CD4-positive, CD25-positive, alpha-beta regulatory T cell (primary cell): ENCODE measurements at regions not wholly inside any gene's neighbourhood (a gene's known extent, or its start where the extent isn't known, plus 50 kb on each side); places are given as distances from the start of the nearest gene placed in this dataset.

ENCODE experiments used
- ATAC-seq, 2 donors: fragments of 150-1000 bp; cut with Tn5 transposase; one replicate each; pipeline ENCODE4 v1.10.0; 2021; ENCODE audit warnings: low read depth in 2 of 2, moderate number of reproducible peaks in 2 of 2, moderate library complexity in 1 of 2
- DNase-seq, 3 donors: peaks; one replicate each; pipeline versions ENCODE4 v3.0.0 to v3.0.0-alpha.2; 2012 to 2022; ENCODE audit warnings: mixed read lengths in 1 of 3
- H3K27ac ChIP-seq: one replicate; pipeline ENCODE4 v1.7.0; 2013; ENCODE audit warnings: mild to moderate bottlenecking, low read length; ENCODE audit not compliant: insufficient read depth, poor library complexity, severe bottlenecking
- H3K27me3 ChIP-seq: one replicate; pipeline ENCODE4 v1.7.0; 2013; ENCODE audit warnings: low read length; ENCODE audit not compliant: control insufficient read depth, insufficient read depth
- H3K36me3 ChIP-seq: one replicate; pipeline ENCODE4 v1.7.0; 2013; ENCODE audit warnings: mild to moderate bottlenecking, low read length, moderate library complexity; ENCODE audit not compliant: control insufficient read depth, insufficient read depth
- H3K4me1 ChIP-seq: 2 replicates; pipeline ENCODE4 v1.7.0; 2013; ENCODE audit warnings: mild to moderate bottlenecking, low read length; ENCODE audit not compliant: insufficient read depth, control insufficient read depth, poor library complexity, severe bottlenecking
- H3K4me3 ChIP-seq: one replicate; pipeline ENCODE4 v1.7.0; 2013; ENCODE audit warnings: low read depth, mild to moderate bottlenecking, low read length, moderate library complexity
- H3K9me3 ChIP-seq, 2 experiments: 1 replicate in 1 of 2; 2 replicates in 1 of 2; pipeline ENCODE4 v1.7.0; 2013; ENCODE audit warnings: low read length in 2 of 2, mild to moderate bottlenecking in 1 of 2, moderate library complexity in 1 of 2; ENCODE audit not compliant: control insufficient read depth in 2 of 2
- H3K27ac Mint-ChIP-seq, 3 donors: one replicate each; pipeline ENCODE4 v1.8.0; 2020 to 2022; ENCODE audit warnings: mild to moderate bottlenecking in 3 of 3, mixed read lengths in 3 of 3, moderate library complexity in 2 of 3
- H3K27me3 Mint-ChIP-seq: one replicate; pipeline ENCODE4 v1.8.0; 2022; ENCODE audit warnings: mild to moderate bottlenecking, mixed read lengths
- H3K36me3 Mint-ChIP-seq: one replicate; pipeline ENCODE4 v1.8.0; 2020; ENCODE audit warnings: mixed read lengths
- H3K4me1 Mint-ChIP-seq, 4 donors: one replicate each; pipeline ENCODE4 v1.8.0; 2020 to 2022; ENCODE audit warnings: mixed read lengths in 4 of 4, mild to moderate bottlenecking in 1 of 4
- H3K4me3 Mint-ChIP-seq, 4 donors: one replicate each; pipeline ENCODE4 v1.8.0; 2020 to 2022; ENCODE audit warnings: mild to moderate bottlenecking in 4 of 4, mixed read lengths in 4 of 4, moderate library complexity in 3 of 4
- H3K9me3 Mint-ChIP-seq, 7 donors: one replicate each; pipeline ENCODE4 v1.8.0; 2020 to 2022; ENCODE audit warnings: mixed read lengths in 7 of 7, mild to moderate bottlenecking in 3 of 7, moderate library complexity in 2 of 7

DNA sequence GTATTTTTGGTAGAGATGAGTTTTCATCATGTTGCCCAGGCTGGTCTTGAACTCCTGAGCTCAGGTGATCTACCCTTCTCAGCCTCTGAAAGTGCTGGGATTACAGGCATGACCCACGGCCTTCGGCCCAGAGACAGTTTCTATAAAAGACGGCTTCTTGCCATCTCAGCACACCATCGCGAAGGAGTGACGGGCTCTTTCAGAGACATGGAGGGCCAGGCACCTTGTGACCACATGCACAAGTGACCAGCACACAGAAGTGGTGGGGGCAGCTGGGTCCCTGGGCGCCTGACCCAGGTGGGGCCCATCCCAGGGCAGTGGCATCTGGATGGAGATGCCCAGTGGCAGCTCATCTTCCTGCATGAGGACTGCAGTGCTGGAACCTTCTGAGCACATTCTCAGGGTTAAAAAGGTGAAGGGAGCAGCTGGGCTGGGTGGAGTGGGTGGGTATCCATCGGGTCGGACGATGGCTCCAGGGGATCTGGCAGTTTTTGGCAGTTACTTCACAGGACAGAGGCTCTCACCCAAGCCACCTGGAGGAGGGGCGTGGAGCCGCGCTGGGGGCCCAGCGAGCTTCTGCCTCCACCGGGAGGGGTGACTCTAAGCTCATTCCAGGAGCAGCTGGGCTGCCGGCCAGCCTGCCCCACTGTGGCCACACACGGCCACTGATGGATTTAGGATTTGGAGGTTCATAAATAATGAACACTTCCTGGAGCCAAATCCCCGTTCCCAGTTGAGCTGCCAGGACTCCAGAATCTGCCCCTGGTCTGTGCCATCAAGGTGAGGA is 373.0 kb downstream of the CTTN start:
- H3K27ac ChIP-seq: no peak overlapping the region
- peaks cover 0 to 10% (median 3%) of the 10 kb centered on the region in 7 donors for H3K9me3 Mint-ChIP-seq
- ATAC-seq: no peak
- H3K4me3 Mint-ChIP-seq: no peak overlapping the region
- no peak for DNase-seq
- no peaks in the 10 kb centered on the region for H3K9me3 ChIP-seq
- no peak overlapping the region for H3K27ac Mint-ChIP-seq
- no peaks in the 10 kb centered on the region for H3K36me3 Mint-ChIP-seq
- no peaks in the 10 kb centered on the region for H3K27me3 ChIP-seq
- H3K4me1 Mint-ChIP-seq: no peaks in the 10 kb centered on the region
- H3K4me3 ChIP-seq: no peak overlapping the region
- H3K27me3 Mint-ChIP-seq: no peaks in the 10 kb centered on the region
- H3K36me3 ChIP-seq: no peaks in the 10 kb centered on the region
- H3K4me1 ChIP-seq: no peaks in the 10 kb centered on the region

DNA sequence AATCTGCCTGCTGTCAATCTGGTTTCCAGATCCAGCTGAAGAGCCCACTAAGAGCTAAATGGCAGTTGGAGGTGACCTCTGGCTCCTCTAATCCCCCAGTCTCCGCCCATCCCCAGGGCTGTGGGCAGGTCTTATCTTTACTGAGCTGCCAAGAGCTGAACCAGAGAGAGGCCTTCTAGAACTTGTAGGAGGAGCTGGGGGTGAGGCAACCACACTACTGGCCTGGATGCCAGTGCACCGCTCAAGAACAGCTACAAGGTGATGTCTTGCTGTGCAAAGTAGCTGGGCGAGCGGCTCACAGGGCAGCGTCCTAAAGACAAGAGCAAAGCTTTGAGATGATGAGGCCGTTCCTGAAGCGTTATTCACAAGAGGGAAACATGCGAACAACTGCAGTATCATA is 374.6 kb downstream of the CTTN start:
- Mint-ChIP-seq H3K27ac (no peak overlapping the region), H3K4me1 (no peaks in the 10 kb centered on the region), H3K27me3 (no peaks in the 10 kb centered on the region), H3K9me3 (peaks cover 0 to 10% (median 2%) of the 10 kb centered on the region in 7 donors), H3K4me3 (no peak overlapping the region), H3K36me3 (no peaks in the 10 kb centered on the region)
- Histone ChIP-seq H3K9me3 (no peaks in the 10 kb centered on the region), H3K4me3 (no peak overlapping the region), H3K27ac (no peak overlapping the region), H3K27me3 (no peaks in the 10 kb centered on the region), H3K36me3 (no peaks in the 10 kb centered on the region), H3K4me1 (no peaks in the 10 kb centered on the region)
- DNase-seq: no peak
- ATAC-seq: no peak

- peaks cover 0 to 10% (median 2%) of the 10 kb centered on the region in 7 donors for H3K9me3 Mint-ChIP-seq
- no peak overlapping the region for H3K4me3 Mint-ChIP-seq
- Histone ChIP-seq H3K27me3 (no peaks in the 10 kb centered on the region), H3K36me3 (no peaks in the 10 kb centered on the region), H3K27ac (no peak overlapping the region), H3K9me3 (no peaks in the 10 kb centered on the region), H3K4me3 (no peak overlapping the region), H3K4me1 (no peaks in the 10 kb centered on the region)
- H3K36me3 Mint-ChIP-seq: no peaks in the 10 kb centered on the region
- no peaks in the 10 kb centered on the region for H3K4me1 Mint-ChIP-seq
- no peak overlapping the region for H3K27ac Mint-ChIP-seq
- DNase-seq: no peak
- ATAC-seq: no peak
- H3K27me3 Mint-ChIP-seq: no peaks in the 10 kb centered on the region
Measured at GRCh38 chr11:70775386-70776075, 377.2 kb downstream of the CTTN start.

DNA sequence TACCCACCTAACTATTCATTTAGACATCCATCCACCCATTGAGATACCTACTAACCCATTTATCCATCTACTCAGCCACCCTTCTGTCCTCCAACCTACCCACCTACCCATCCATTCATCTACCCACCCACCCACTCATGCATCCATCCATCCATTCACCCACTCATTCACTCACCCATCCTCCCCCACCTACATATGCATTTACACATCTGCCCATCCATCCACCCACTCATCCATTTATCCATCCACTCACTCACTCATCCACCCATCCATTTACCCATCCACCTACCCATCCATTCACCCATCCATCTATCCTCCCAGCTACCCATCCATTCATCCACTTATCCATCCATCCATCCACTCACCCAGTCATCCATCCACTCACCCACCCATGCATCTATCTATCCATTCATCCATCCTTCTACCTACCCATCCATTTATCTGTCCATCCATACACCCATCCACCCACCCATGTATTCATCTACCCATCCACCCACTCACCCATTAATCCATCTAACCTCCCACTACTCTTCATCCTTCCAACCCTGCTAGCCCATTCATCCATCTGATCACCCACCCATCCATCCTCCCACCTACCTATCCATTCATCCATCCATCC is 378.7 kb downstream of the CTTN start:
- no peak overlapping the region for H3K4me3 Mint-ChIP-seq
- H3K9me3 ChIP-seq: no peaks in the 10 kb centered on the region

DNA sequence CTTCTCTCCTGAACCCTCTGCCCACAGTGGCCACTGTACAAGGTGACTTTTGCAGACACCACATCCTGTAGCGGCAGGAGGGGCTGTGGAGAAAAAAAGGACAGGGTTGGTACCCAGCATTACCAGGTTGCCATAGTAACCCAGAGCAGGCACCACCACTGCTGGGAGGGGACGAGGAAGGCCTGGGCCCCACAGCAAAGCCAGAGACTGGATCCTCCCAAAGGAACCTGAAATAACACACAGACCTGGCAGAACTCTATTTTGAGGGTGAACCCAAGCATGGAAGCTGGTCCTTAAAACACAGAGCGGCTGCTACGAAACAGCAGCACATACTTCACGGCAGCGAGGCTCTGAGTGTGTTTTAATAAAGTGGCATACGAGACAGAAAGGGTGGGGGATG is 380.6 kb downstream of the CTTN start:
- Mint-ChIP-seq H3K27ac (no peak overlapping the region), H3K9me3 (peaks cover 0 to 3% (median 1%) of the 10 kb centered on the region in 7 donors), H3K4me3 (no peak overlapping the region), H3K4me1 (no peaks in the 10 kb centered on the region), H3K27me3 (no peaks in the 10 kb centered on the region), H3K36me3 (no peaks in the 10 kb centered on the region)
- Histone ChIP-seq H3K9me3 (no peaks in the 10 kb centered on the region), H3K27ac (no peak overlapping the region), H3K27me3 (no peaks in the 10 kb centered on the region), H3K4me3 (no peak overlapping the region), H3K4me1 (no peaks in the 10 kb centered on the region), H3K36me3 (no peaks in the 10 kb centered on the region)
- DNase-seq (no peak), ATAC-seq (no peak)

More for the DNA sequence above, 378.7 kb downstream of the CTTN start:
- no peaks in the 10 kb centered on the region for H3K36me3 ChIP-seq
- DNase-seq (no peak), ATAC-seq (no peak)
- no peaks in the 10 kb centered on the region for H3K4me1 Mint-ChIP-seq
- H3K27me3 Mint-ChIP-seq: no peaks in the 10 kb centered on the region
- H3K36me3 Mint-ChIP-seq: no peaks in the 10 kb centered on the region
- H3K9me3 Mint-ChIP-seq: peaks cover 0 to 10% (median 2%) of the 10 kb centered on the region in 7 donors
- H3K27me3 ChIP-seq: no peaks in the 10 kb centered on the region
- no peak overlapping the region for H3K4me3 ChIP-seq
- no peaks in the 10 kb centered on the region for H3K4me1 ChIP-seq
- no peak overlapping the region for H3K27ac ChIP-seq
- H3K27ac Mint-ChIP-seq: no peak overlapping the region

DNA sequence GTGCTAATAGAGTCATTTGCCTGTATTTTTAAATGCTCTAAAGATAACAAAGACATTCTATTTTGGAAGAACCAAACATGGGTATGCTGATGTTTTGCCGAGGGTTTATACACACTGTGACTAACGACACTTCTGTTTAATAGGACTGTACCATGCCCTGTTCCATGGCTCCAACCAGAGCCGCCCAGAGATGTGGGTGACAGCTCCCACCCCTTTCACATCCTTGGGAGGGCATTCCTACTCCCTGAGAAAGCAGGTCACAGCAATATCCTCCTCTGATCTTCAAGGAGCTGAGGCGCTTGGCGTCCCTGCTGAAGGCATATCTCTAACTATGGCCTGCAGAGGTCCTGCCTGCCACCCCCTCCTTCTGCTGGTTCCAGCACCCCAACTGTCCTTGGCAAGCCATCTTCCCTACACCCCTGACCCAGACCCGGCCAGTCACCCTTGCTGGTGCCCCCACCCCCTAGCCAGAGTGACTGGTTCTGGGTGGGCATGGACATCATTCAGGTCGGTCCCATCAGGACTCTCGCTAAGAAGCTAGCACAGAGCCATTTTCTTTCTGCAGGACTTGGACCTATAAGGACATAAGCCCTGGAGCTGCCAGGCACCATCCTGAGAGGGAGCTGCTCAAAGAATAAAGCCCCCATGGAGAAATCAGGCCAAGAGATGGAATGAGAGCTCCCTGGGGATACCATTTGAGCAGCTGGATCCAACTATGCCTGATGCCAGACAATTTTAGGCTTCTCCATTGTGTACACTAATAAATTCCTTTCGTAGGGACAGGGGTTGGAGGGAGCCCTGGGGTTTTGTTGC is 381.3 kb downstream of the CTTN start:
- H3K4me3 ChIP-seq: no peak overlapping the region
- ATAC-seq (no peak), DNase-seq (no peak)
- Mint-ChIP-seq H3K9me3 (no peaks in the 10 kb centered on the region), H3K36me3 (no peaks in the 10 kb centered on the region), H3K4me3 (no peak overlapping the region), H3K27me3 (no peaks in the 10 kb centered on the region), H3K27ac (no peak overlapping the region), H3K4me1 (no peaks in the 10 kb centered on the region)
- H3K36me3 ChIP-seq: no peaks in the 10 kb centered on the region
- H3K9me3 ChIP-seq: no peaks in the 10 kb centered on the region
- no peaks in the 10 kb centered on the region for H3K27me3 ChIP-seq
- no peaks in the 10 kb centered on the region for H3K4me1 ChIP-seq
- no peak overlapping the region for H3K27ac ChIP-seq

GRCh38 chr11:70780246-70780535 is 381.9 kb downstream of the CTTN start:
- Histone ChIP-seq H3K36me3 (no peaks in the 10 kb centered on the region), H3K9me3 (no peaks in the 10 kb centered on the region), H3K4me3 (no peak overlapping the region), H3K27me3 (no peaks in the 10 kb centered on the region), H3K27ac (no peak overlapping the region), H3K4me1 (no peaks in the 10 kb centered on the region)
- Mint-ChIP-seq H3K4me1 (no peaks in the 10 kb centered on the region), H3K27ac (no peak overlapping the region), H3K27me3 (no peaks in the 10 kb centered on the region), H3K4me3 (no peak overlapping the region), H3K36me3 (no peaks in the 10 kb centered on the region), H3K9me3 (no peaks in the 10 kb centered on the region)
- no peak for ATAC-seq
- DNase-seq: no peak
